ENCODE measurements at regions not wholly inside any gene's neighbourhood (a gene's known extent, or its start where the extent isn't known, plus 50 kb on each side); places are given as distances from the start of the nearest gene placed in this dataset.
A peak's percentile ranks its signal among the peaks of the same experiment; 100 is the strongest.
"Not testable (repeated sequence)": the region's sequence is repeated elsewhere in the genome, so short reads cannot be mapped to it uniquely, and the experiment has no call there.

GRCh38 chr1:96587222-96587621, 134.4 kb upstream of the PTBP2 start:
- no peak for DNase-seq (ENCODE audit: low spot score)
- no peak for TF ChIP-seq CTCF (IDR thresholded peaks at IDR 0.05; ENCODE audit: extremely low read depth, insufficient read depth, missing control alignments)
- in situ Hi-C loops (cut with MboI; ENCODE audit: low pct_unique_long_range_greater_than_20kb, low sequenced_read_pairs, unreplicated experiment), result no loop called here

GRCh38 chr1:96588416-96588995, 133.1 kb upstream of the PTBP2 start:
- TF ChIP-seq CTCF (IDR thresholded peaks at IDR 0.05; ENCODE audit: extremely low read depth, insufficient read depth, missing control alignments), result no peak
- no peak for DNase-seq (ENCODE audit: low spot score)
- in situ Hi-C loops (cut with MboI; ENCODE audit: low pct_unique_long_range_greater_than_20kb, low sequenced_read_pairs, unreplicated experiment), result no loop called here

GRCh38 chr1:96595530-96595929, 126.1 kb upstream of the PTBP2 start:
- DNase-seq (ENCODE audit: low spot score); in situ Hi-C loops (cut with MboI; ENCODE audit: low pct_unique_long_range_greater_than_20kb, low sequenced_read_pairs, unreplicated experiment): not testable (repeated sequence)

- TF ChIP-seq CTCF (IDR thresholded peaks at IDR 0.05; ENCODE audit: extremely low read depth, insufficient read depth, missing control alignments), result peak; percentile 69
- in situ Hi-C loops (cut with MboI; ENCODE audit: low pct_unique_long_range_greater_than_20kb, low sequenced_read_pairs, unreplicated experiment), result no loop called here
- peak; percentile 28 for DNase-seq (ENCODE audit: low spot score)
Measured at GRCh38 chr1:96596226-96596922, 125.2 kb upstream of the PTBP2 start.

- no peak for DNase-seq (ENCODE audit: low spot score)
- no peak for TF ChIP-seq CTCF (IDR thresholded peaks at IDR 0.05; ENCODE audit: extremely low read depth, insufficient read depth, missing control alignments)
- in situ Hi-C loops (cut with MboI; ENCODE audit: low pct_unique_long_range_greater_than_20kb, low sequenced_read_pairs, unreplicated experiment), result no loop called here
Measured at GRCh38 chr1:96597218-96597617, 124.4 kb upstream of the PTBP2 start.

- no peak for DNase-seq (ENCODE audit: low spot score)
- no peak for TF ChIP-seq CTCF (IDR thresholded peaks at IDR 0.05; ENCODE audit: extremely low read depth, insufficient read depth, missing control alignments)
- in situ Hi-C loops (cut with MboI; ENCODE audit: low pct_unique_long_range_greater_than_20kb, low sequenced_read_pairs, unreplicated experiment), result no loop called here
Measured at GRCh38 chr1:96598416-96599168, 123.0 kb upstream of the PTBP2 start.

- DNase-seq (ENCODE audit: low spot score); in situ Hi-C loops (cut with MboI; ENCODE audit: low pct_unique_long_range_greater_than_20kb, low sequenced_read_pairs, unreplicated experiment): not testable (repeated sequence)
Measured at GRCh38 chr1:96604620-96605019, 117.0 kb upstream of the PTBP2 start.

GRCh38 chr1:96617375-96617774, 104.2 kb upstream of the PTBP2 start:
- in situ Hi-C loops (cut with MboI; ENCODE audit: low pct_unique_long_range_greater_than_20kb, low sequenced_read_pairs, unreplicated experiment); DNase-seq (ENCODE audit: low spot score): not testable (repeated sequence)
